SK-N-SH treated with all-trans-retinoic acid at 6 μM for 48 hours (cell line): ENCODE measurements at regions not wholly inside any gene's neighbourhood (a gene's known extent, or its start where the extent isn't known, plus 50 kb on each side); places are given as distances from the start of the nearest gene placed in this dataset.
A peak's percentile ranks its signal among the peaks of the same experiment; 100 is the strongest.

ENCODE experiments used
- ATAC-seq: fragments of 200-7000 bp; cut with Tn5 transposase; 3 replicates; pipeline ENCODE4 v1.9.1; 2020; ENCODE audit warnings: mild to moderate bottlenecking, moderate library complexity
- ARNTL ChIP-seq: fragments of 450-650 bp; formaldehyde crosslinking; IDR thresholded peaks from 2 replicates; pipeline ENCODE4 v1.5.0; 2020; ENCODE audit warnings: low read depth, mild to moderate bottlenecking, moderate library complexity, borderline replicate concordance
- CSDC2 ChIP-seq: fragments of 250-450 bp; sonication (Bioruptor Pico); IDR thresholded peaks from 2 replicates; pipeline ENCODE4 v1.5.0; 2020; ENCODE audit warnings: mild to moderate bottlenecking, moderate library complexity
- ESRRG ChIP-seq: fragments of 250-450 bp; sonication (Bioruptor Pico); IDR thresholded peaks from 2 replicates; pipeline ENCODE4 v1.6.1; 2021; ENCODE audit warnings: mild to moderate bottlenecking
- GLIS3 ChIP-seq: fragments of 250-450 bp; sonication (Bioruptor Pico); IDR thresholded peaks from 2 replicates; pipeline ENCODE4 v1.5.0; 2020; ENCODE audit warnings: mild to moderate bottlenecking, moderate library complexity
- ISL1 ChIP-seq: fragments of 250-450 bp; sonication (Bioruptor Pico); IDR thresholded peaks from 2 replicates; pipeline ENCODE4 v2.1.2; 2022; ENCODE audit warnings: mild to moderate bottlenecking, moderate library complexity
- OSR1 ChIP-seq: fragments of 250-450 bp; sonication (Bioruptor Pico); IDR thresholded peaks from 2 replicates; pipeline ENCODE4 v1.8.0; 2022; ENCODE audit warnings: moderate library complexity, mild to moderate bottlenecking, inconsistent platforms
- PATZ1 ChIP-seq: fragments of 250-450 bp; sonication (Bioruptor Pico); IDR thresholded peaks from 2 replicates; pipeline ENCODE4 v1.8.0; 2020; ENCODE audit warnings: mild to moderate bottlenecking, moderate library complexity, borderline replicate concordance
- POU6F1 ChIP-seq: fragments of 250-450 bp; sonication (Bioruptor Pico); IDR thresholded peaks from 2 replicates; pipeline ENCODE4 v1.8.0; 2021; ENCODE audit warnings: low read depth, mild to moderate bottlenecking, moderate library complexity, borderline replicate concordance
- RARB ChIP-seq: fragments of 250-450 bp; sonication (Bioruptor Pico); IDR thresholded peaks from 2 replicates; pipeline ENCODE4 v1.8.0; 2021; ENCODE audit warnings: mild to moderate bottlenecking, moderate library complexity
- SNAI2 ChIP-seq: fragments of 250-450 bp; sonication (Bioruptor Pico); IDR thresholded peaks from 2 replicates; pipeline ENCODE4 v1.5.0; 2020; ENCODE audit warnings: mild to moderate bottlenecking, moderate library complexity
- TCF4 ChIP-seq: fragments of 250-450 bp; sonication (Bioruptor Pico); IDR thresholded peaks from 2 replicates; pipeline ENCODE4 v1.8.0; 2021; ENCODE audit warnings: mild to moderate bottlenecking, moderate library complexity, borderline replicate concordance
- TOX ChIP-seq: fragments of 250-450 bp; sonication (Bioruptor Pico); IDR thresholded peaks from 2 replicates; pipeline ENCODE4 v1.8.0; 2021; ENCODE audit warnings: mild to moderate bottlenecking, moderate library complexity, borderline replicate concordance
- TSHZ2 ChIP-seq: fragments of 250-450 bp; sonication (Bioruptor Pico); IDR thresholded peaks from 2 replicates; pipeline ENCODE4 v1.5.0; 2020; ENCODE audit warnings: mild to moderate bottlenecking, moderate library complexity
- ZFP3 ChIP-seq: fragments of 250-450 bp; sonication (Bioruptor Pico); IDR thresholded peaks from 2 replicates; pipeline ENCODE4 v1.5.0; 2020; ENCODE audit warnings: mild to moderate bottlenecking, moderate library complexity
- ZFP30 ChIP-seq: fragments of 450-650 bp; formaldehyde crosslinking; IDR thresholded peaks from 2 replicates; pipeline ENCODE4 v1.5.0; 2022; ENCODE audit warnings: mild to moderate bottlenecking, moderate library complexity
- ZNF565 ChIP-seq: fragments of 450-650 bp; formaldehyde crosslinking; conservative IDR thresholded peaks from 2 replicates; pipeline ENCODE4 v1.5.0; 2020; ENCODE audit warnings: low read depth, mild to moderate bottlenecking, moderate library complexity
- ZNF70 ChIP-seq: fragments of 450-650 bp; formaldehyde crosslinking; IDR thresholded peaks from 2 replicates; pipeline ENCODE4 v1.5.0; 2020; ENCODE audit warnings: mild to moderate bottlenecking, moderate library complexity
- ZNF8 ChIP-seq: fragments of 450-650 bp; formaldehyde crosslinking; IDR thresholded peaks from 2 replicates; pipeline ENCODE4 v1.5.0; 2020; ENCODE audit warnings: mild to moderate bottlenecking, moderate library complexity
- TF ChIP-seq, protein P1 (sequence below): fragments of 250-450 bp; sonication (Bioruptor Pico); IDR thresholded peaks from 2 replicates; pipeline ENCODE4 v1.5.1; 2020; ENCODE audit warnings: low read depth, mild to moderate bottlenecking, moderate library complexity
- TF ChIP-seq, protein P2 (sequence below): fragments of 250-450 bp; sonication (Bioruptor Pico); IDR thresholded peaks from 2 replicates; pipeline ENCODE4 v1.5.1; 2021; ENCODE audit warnings: mild to moderate bottlenecking, moderate library complexity

DNA sequence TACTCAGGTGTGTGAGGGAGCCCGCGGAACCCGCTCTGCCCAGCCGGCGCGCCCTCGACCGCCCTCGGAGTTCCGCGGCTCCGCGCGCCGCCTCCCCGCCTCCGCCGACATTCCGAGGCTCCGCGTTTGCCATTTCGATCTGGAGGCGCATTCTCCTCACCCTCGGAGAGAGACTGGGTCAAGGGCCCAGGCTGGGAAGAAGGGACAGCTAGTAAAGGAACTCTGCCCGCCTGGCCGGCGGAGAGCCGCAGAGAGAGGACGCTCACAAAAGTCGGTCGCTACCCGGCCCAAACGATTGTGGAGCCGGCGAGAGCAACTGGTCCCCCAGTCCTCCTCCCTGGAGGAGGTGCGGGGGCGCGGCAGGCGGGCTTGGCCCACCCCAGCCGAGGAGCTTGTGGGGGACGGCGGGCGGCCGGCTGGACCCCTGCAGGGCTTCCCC, 74.5 kb upstream of the LEP start (continued):
- TF ChIP-seq ZNF565 (CRISPR knock-in tag) (no peak), ESRRG (CRISPR knock-in tag) (no peak)

GRCh38 chr7:128167042-128167701, 73.9 kb upstream of the LEP start:
- ATAC-seq = peak; percentile 55
- TF ChIP-seq CSDC2 (CRISPR knock-in tag) (0 out of 2 replicates have a peak, but pooled peaks have one; percentile 18), ZFP30 (CRISPR knock-in tag) (no peak), PATZ1 (CRISPR knock-in tag) (0 out of 2 replicates have a peak, but pooled peaks have one; percentile 28)

GRCh38 chr7:128167791-128168666, 73.0 kb upstream of the LEP start:
- no peak for ATAC-seq

DNA sequence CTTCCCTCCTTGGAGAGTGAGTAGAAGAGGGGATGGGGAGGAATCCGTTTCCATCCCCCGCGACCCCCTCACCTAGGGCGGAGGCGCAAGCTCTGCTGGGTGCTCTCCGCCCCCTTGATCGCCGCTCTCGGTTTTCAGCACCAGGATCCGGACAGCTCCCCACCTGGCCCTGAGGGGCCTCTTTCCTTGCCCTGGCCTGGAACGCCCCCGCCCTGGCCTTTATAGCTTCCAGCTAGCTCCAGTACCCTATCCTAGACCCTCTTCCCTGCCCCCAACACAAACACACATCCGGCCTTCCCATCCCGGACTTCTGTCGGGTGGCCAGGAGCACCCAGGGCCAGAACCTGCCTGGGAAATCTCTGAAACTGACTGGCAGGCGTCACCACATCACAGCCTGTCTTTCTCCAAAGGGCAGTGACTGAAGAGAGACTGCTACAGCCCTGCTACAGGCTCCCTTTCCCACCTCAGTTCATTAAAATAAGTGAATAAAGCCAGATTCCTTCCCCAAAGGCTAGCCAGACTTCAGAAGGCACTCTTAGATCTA, 72.3 kb upstream of the LEP start:
- ATAC-seq = no peak
- TF ChIP-seq ZNF70 (no peak), ZNF8 (no peak), GLIS3 (no peak), ISL1 (CRISPR knock-in tag) (no peak), ARNTL (CRISPR knock-in tag) (no peak), TSHZ2 (CRISPR knock-in tag) (no peak), TCF4 (CRISPR knock-in tag) (no peak), ZFP3 (CRISPR knock-in tag) (no peak), SNAI2 (CRISPR knock-in tag) (no peak), ZNF565 (CRISPR knock-in tag) (no peak), OSR1 (CRISPR knock-in tag) (no peak), ZFP30 (CRISPR knock-in tag) (no peak)
- TF ChIP-seq, protein P1, sequence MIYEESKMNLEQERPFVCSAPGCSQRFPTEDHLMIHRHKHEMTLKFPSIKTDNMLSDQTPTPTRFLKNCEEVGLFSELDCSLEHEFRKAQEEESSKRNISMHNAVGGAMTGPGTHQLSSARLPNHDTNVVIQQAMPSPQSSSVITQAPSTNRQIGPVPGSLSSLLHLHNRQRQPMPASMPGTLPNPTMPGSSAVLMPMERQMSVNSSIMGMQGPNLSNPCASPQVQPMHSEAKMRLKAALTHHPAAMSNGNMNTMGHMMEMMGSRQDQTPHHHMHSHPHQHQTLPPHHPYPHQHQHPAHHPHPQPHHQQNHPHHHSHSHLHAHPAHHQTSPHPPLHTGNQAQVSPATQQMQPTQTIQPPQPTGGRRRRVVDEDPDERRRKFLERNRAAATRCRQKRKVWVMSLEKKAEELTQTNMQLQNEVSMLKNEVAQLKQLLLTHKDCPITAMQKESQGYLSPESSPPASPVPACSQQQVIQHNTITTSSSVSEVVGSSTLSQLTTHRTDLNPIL (CRISPR knock-in tag) = no peak
- TF ChIP-seq, protein P2, sequence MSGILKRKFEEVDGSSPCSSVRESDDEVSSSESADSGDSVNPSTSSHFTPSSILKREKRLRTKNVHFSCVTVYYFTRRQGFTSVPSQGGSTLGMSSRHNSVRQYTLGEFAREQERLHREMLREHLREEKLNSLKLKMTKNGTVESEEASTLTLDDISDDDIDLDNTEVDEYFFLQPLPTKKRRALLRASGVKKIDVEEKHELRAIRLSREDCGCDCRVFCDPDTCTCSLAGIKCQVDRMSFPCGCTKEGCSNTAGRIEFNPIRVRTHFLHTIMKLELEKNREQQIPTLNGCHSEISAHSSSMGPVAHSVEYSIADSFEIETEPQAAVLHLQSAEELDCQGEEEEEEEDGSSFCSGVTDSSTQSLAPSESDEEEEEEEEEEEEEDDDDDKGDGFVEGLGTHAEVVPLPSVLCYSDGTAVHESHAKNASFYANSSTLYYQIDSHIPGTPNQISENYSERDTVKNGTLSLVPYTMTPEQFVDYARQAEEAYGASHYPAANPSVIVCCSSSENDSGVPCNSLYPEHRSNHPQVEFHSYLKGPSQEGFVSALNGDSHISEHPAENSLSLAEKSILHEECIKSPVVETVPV (CRISPR knock-in tag) = no peak

More at GRCh38 chr7:128167791-128168666, 73.0 kb upstream of the LEP start:
- no peak for TF ChIP-seq CSDC2 (CRISPR knock-in tag)
- no peak for TF ChIP-seq POU6F1 (CRISPR knock-in tag)
- no peak for TF ChIP-seq SNAI2 (CRISPR knock-in tag)
- TF ChIP-seq GLIS3 = no peak
- no peak for TF ChIP-seq ZFP3 (CRISPR knock-in tag)
- no peak for TF ChIP-seq RARB (CRISPR knock-in tag)
- TF ChIP-seq TOX (CRISPR knock-in tag) = no peak
- no peak for TF ChIP-seq ESRRG (CRISPR knock-in tag)
- TF ChIP-seq, protein P2 (CRISPR knock-in tag) = no peak
- TF ChIP-seq, all 23 proteins: peak for 0
